Subcutaneous abdominal adipose tissue (tissue), 5 donors: ENCODE measurements at regions not wholly inside any gene's neighbourhood (a gene's known extent, or its start where the extent isn't known, plus 50 kb on each side); places are given as distances from the start of the nearest gene placed in this dataset.

Source experiments
- H3K27ac ChIP-seq: one replicate; pipeline ENCODE4 v1.7.0; 2013; ENCODE audit warnings: low read depth, mild to moderate bottlenecking, inconsistent platforms, low read length, moderate library complexity
- H3K27me3 ChIP-seq, 5 donors: one replicate each; pipeline ENCODE4 v1.7.0; 2013; ENCODE audit warnings: low read length in 5 of 5, inconsistent platforms in 1 of 5; ENCODE audit not compliant: control insufficient read depth in 5 of 5, insufficient read depth in 4 of 5
- H3K36me3 ChIP-seq, 5 donors: one replicate each; pipeline ENCODE4 v1.7.0; 2013; ENCODE audit warnings: low read length in 5 of 5; ENCODE audit not compliant: control insufficient read depth in 5 of 5, insufficient read depth in 5 of 5
- H3K4me1 ChIP-seq, 5 donors: one replicate each; pipeline ENCODE4 v1.7.0; 2013; ENCODE audit warnings: low read length in 5 of 5, mild to moderate bottlenecking in 3 of 5, moderate library complexity in 1 of 5; ENCODE audit not compliant: control insufficient read depth in 5 of 5, insufficient read depth in 5 of 5
- H3K4me3 ChIP-seq, 5 donors: one replicate each; pipeline ENCODE4 v1.7.0; 2013; ENCODE audit warnings: low read length in 5 of 5, low read depth in 1 of 5
- H3K9ac ChIP-seq, 5 donors: one replicate each; pipeline ENCODE4 v1.7.0; 2013; ENCODE audit warnings: low read length in 5 of 5, mild to moderate bottlenecking in 4 of 5, moderate library complexity in 3 of 5
- H3K9me3 ChIP-seq, 5 donors: one replicate each; pipeline ENCODE4 v1.7.0; 2013; ENCODE audit warnings: low read length in 5 of 5; ENCODE audit not compliant: control insufficient read depth in 5 of 5
- donor health status: healthy.
- donor health status: healthy.
- donor health status: healthy.
- donor health status: healthy.
- donor health status: healthy.

DNA sequence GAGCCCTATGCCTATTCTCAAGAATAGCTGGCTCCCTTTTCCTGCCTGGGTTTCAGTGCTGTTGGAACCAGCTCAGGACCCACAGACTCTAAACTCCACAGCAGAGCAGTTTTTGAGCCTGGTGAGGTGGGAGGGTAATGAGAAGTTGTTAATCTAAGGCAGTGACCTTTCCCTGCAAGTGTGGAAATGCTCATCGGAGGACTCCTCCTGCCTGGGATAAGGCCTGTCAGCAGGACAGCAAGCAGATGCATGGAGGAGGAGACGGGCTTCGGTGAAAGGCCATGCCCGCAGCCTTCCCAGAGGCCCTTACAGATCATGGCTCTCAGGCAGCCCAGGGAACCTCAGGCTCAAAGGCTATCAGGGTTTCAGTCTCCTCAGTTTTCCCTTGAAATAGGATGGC lies 70.0 kb upstream of the SHISA3 start:
- H3K9ac ChIP-seq: no peak overlapping the region
- no peaks in the 10 kb centered on the region for H3K9me3 ChIP-seq
- H3K4me3 ChIP-seq: no peak overlapping the region
- no peaks in the 10 kb centered on the region for H3K36me3 ChIP-seq
- no peak overlapping the region for H3K27ac ChIP-seq
- no peaks in the 10 kb centered on the region for H3K27me3 ChIP-seq
- no peaks in the 10 kb centered on the region for H3K4me1 ChIP-seq

DNA sequence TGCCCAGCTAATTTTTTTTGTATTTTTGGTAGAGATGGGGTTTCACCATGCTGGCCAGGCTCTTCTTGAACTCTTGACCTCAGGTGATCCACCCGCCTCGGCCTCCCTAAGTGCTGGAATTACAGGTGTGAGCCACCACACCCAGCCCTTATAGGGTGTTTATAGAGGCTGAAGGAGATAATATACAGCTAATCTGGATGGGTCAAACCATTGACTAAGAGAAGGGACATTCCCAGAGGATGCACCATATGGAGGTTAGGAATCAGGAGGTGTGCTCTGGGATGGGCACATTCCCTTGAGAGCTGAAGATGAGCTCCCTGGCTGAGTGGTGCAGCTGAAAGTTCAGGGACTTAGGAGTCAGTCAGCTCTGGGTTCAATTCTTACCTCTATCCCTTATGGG lies 68.3 kb upstream of the SHISA3 start:
- H3K9me3 ChIP-seq: no peaks in the 10 kb centered on the region
- H3K9ac ChIP-seq: no peak overlapping the region
- no peaks in the 10 kb centered on the region for H3K27me3 ChIP-seq
- no peaks in the 10 kb centered on the region for H3K36me3 ChIP-seq
- H3K4me1 ChIP-seq: no peaks in the 10 kb centered on the region
- H3K4me3 ChIP-seq: no peak overlapping the region
- no peak overlapping the region for H3K27ac ChIP-seq

DNA sequence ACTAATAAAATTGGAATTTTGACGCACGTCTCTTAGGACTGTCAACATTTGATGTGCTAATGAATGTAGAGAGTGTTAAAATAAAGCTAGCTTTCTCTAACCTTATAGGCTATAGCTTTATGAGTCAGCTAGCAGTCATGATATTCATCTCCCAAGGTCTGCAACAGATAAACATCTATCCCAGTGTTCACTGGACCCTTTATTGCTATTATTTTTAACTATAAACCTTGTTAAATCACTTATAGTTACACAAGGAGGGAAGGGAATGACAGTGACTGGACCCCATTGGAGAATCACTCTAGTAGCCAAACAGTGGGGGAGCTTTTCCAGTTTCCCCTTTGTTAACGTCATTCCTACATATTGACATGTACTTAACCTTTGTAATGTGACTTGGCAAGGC lies 67.9 kb upstream of the SHISA3 start:
- Histone ChIP-seq H3K27me3 (no peaks in the 10 kb centered on the region), H3K36me3 (no peaks in the 10 kb centered on the region), H3K4me3 (no peak overlapping the region), H3K9me3 (no peaks in the 10 kb centered on the region), H3K27ac (no peak overlapping the region), H3K4me1 (no peaks in the 10 kb centered on the region), H3K9ac (no peak overlapping the region)

DNA sequence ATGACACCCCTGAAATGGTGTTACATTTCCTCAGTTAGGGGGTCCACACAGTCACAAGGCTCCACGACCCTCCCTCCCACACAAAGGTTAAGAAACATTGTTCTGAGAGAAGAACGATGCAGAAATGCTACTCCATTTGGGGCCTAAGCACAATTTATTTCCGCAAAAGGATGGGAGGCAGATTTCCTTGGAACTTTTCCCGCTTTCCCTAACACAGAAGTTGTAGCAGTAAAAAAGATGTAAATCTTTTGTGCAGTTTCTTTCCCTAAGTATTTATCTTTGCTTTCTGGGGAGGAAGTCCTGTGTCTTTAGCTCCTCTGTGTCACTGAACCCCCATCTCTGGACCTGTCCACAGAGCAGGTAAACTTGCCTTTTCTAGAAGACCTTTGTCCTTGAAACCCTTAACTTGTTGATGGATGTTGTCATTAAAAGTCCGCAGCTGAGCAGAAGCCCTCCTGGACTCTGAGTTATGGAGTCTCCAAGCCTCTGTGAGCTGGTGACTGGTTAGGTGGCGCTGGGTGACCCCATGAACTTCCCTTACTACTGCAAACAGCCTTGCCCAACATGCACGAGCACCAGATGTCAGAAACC lies 67.2 kb upstream of the SHISA3 start:
- Histone ChIP-seq H3K9ac (no peak overlapping the region), H3K4me3 (no peak overlapping the region), H3K4me1 (no peaks in the 10 kb centered on the region), H3K9me3 (no peaks in the 10 kb centered on the region), H3K27me3 (no peaks in the 10 kb centered on the region), H3K36me3 (no peaks in the 10 kb centered on the region), H3K27ac (no peak overlapping the region)

DNA sequence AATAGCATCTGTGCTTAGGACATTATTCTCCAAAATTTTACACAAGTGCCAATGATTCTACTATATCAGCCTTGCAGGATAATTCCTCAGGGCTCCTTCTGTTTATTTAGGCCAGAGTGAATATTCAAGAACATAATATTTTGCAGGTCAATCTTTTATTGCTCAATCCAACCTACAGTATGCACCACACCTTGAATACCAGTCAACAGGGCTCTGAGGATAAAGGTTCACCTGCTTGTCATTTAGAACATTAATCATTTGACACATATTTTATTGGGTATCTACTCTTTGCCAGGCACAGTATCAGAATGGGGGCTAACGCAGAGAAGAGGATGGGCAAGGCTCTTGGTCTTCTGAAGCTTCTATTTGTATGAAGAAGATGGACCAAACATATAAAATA lies 66.2 kb upstream of the SHISA3 start:
- H3K4me1 ChIP-seq: no peaks in the 10 kb centered on the region
- no peak overlapping the region for H3K27ac ChIP-seq
- H3K27me3 ChIP-seq: no peaks in the 10 kb centered on the region
- H3K9me3 ChIP-seq: no peaks in the 10 kb centered on the region
- no peak overlapping the region for H3K4me3 ChIP-seq
- H3K9ac ChIP-seq: no peak overlapping the region
- H3K36me3 ChIP-seq: no peaks in the 10 kb centered on the region

DNA sequence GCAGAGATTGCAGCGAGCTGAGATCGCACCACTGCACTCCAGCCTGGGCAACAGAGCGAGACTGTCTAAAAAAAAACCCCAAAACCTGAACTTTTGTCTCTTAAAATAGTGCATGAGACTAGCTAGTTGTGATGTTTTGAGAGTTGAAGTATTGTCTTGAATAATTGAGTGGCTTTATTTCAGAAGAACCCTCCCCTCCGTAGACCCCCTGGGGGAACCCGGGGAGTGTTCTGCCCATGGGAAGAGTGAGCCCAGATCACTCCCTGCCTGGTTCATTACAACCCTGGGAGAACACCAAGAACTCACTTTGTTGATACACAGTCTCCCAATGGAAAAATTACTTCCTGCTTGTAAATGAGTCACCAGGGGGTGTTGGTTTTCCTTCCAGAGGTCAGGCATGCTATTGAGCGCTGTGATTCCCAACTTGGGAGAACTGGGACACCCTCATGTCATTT lies 65.3 kb upstream of the SHISA3 start:
- no peaks in the 10 kb centered on the region for H3K4me1 ChIP-seq
- H3K27ac ChIP-seq: no peak overlapping the region
- no peaks in the 10 kb centered on the region for H3K27me3 ChIP-seq

DNA sequence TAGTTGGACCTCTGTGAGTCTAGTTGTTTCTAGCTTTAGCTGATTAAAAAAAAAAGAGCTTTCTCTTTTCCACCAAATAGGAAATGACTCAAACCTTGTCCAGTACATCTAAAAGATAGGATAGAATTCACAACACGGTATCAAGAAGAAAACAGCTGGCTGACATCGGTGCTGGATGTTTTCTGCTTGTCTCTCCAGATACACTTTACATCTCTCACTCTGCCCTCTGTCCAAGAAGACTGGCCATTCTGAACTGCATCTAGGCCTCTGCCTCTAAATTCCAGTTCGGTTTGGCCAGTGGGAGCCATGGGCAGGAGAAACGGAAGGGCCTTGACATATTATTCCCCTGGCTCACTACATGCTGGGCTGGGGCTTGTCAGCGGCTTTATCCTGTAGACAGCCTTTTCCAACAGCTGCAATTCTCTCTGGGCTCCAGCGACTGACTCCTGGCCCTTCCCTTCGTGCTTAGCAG lies 57.3 kb upstream of the SHISA3 start:
- no peak overlapping the region for H3K4me3 ChIP-seq
- H3K27ac ChIP-seq: no peak overlapping the region
- no peak overlapping the region for H3K9ac ChIP-seq
- peaks cover 0 to 9% (median 0%) of the 10 kb centered on the region in 5 donors for H3K4me1 ChIP-seq
- no peaks in the 10 kb centered on the region for H3K36me3 ChIP-seq
- H3K27me3 ChIP-seq: no peaks in the 10 kb centered on the region
- no peaks in the 10 kb centered on the region for H3K9me3 ChIP-seq

More for the DNA sequence above, 65.3 kb upstream of the SHISA3 start:
- Histone ChIP-seq H3K9me3 (no peaks in the 10 kb centered on the region), H3K36me3 (no peaks in the 10 kb centered on the region), H3K9ac (no peak overlapping the region), H3K4me3 (no peak overlapping the region)

DNA sequence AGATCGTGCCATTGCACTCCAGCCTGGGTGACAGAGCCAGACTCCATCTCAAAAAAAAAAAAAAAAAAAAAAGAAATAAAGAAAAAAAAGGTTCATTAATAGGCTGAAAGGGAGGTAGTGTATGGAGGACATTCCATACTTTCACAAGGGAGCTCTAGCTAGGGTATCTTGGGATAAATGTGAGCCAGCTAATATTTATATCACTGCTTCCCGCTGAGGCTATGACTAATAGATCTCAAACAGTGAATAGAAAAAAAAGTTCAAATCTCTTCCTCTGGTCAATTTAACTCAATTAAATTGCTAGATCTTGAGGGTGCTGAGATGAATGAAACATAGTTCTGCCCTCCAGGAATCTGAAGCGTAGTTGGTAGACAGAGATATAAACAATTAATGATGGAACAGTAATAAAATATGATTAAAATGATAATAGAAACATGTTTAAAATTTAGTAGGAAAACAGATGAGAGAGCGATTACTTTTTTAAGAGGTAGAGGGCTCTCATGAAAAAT lies 55.7 kb upstream of the SHISA3 start:
- no peaks in the 10 kb centered on the region for H3K36me3 ChIP-seq
- H3K4me3 ChIP-seq: no peak overlapping the region
- no peak overlapping the region for H3K9ac ChIP-seq
- no peak overlapping the region for H3K27ac ChIP-seq
- no peaks in the 10 kb centered on the region for H3K9me3 ChIP-seq
- no peaks in the 10 kb centered on the region for H3K27me3 ChIP-seq
- H3K4me1 ChIP-seq: peaks cover 0 to 9% (median 0%) of the 10 kb centered on the region in 5 donors

DNA sequence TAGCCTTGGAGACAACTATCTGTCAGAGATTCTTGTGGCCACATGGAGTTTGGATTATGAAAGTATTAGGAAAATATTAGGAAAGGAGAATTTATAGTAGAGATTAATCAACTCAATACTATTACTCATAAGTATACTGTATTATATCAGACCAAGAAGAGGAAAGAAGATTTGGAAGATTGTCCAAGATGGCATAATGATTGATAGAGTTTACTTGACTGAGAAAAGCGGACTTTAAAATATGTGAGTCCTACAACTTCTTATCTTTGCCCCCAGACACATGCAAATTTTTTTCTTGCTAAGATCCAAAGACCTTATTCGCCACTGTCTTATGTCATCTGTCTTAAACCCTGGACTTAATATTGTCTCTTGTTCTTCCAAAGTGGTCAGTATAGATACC lies 54.8 kb upstream of the SHISA3 start:
- Histone ChIP-seq H3K9ac (no peak overlapping the region), H3K4me1 (peaks cover 0 to 9% (median 0%) of the 10 kb centered on the region in 5 donors), H3K27ac (no peak overlapping the region), H3K9me3 (no peaks in the 10 kb centered on the region), H3K36me3 (no peaks in the 10 kb centered on the region), H3K4me3 (no peak overlapping the region), H3K27me3 (no peaks in the 10 kb centered on the region)

DNA sequence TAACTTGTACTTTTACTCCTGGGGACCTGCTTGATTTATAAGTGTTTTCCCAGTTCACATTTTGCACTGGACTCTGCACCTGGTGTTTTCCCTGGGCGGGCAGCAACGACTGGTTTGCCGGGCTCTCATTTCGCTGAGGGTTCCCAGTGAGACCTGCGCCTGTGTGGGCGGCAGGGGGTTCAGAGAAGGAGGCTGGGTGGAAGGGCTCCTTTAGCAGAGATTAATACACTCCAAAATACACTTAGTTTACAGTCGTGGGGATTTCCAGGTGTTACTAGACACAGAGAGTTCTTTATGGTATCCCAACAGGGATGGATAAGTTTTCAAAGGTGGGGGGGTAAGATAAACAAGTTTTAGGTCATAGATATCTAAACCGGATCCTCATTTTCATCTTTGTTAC lies 53.0 kb upstream of the SHISA3 start:
- Histone ChIP-seq H3K27ac (no peak overlapping the region), H3K9ac (no peak overlapping the region), H3K27me3 (peaks cover 0 to 2% (median 0%) of the 10 kb centered on the region in 5 donors), H3K9me3 (no peaks in the 10 kb centered on the region), H3K4me3 (no peak overlapping the region), H3K4me1 (peaks cover 0 to 14% (median 0%) of the 10 kb centered on the region in 5 donors), H3K36me3 (no peaks in the 10 kb centered on the region)
